ENCODE measurements at regions not wholly inside any gene's neighbourhood (a gene's known extent, or its start where the extent isn't known, plus 50 kb on each side); places are given as distances from the start of the nearest gene placed in this dataset.

- TF ChIP-seq ZNF274 (IDR thresholded peaks at IDR 0.05; ENCODE audit: low read depth, low read length) (no peak), YY1 (IDR thresholded peaks at IDR 0.05; ENCODE audit: insufficient read depth, insufficient read length) (no peak), SUZ12 (IDR thresholded peaks at IDR 0.05; ENCODE audit: extremely low read depth, insufficient read depth, insufficient read length) (no peak)
Measured at GRCh38 chr6:133610227-133610840, 278.6 kb upstream of the TCF21 start.
